Prostate gland (tissue), 2 donors: ENCODE measurements at regions not wholly inside any gene's neighbourhood (a gene's known extent, or its start where the extent isn't known, plus 50 kb on each side); places are given as distances from the start of the nearest gene placed in this dataset.
"Not testable (repeated sequence)": the region's sequence is repeated elsewhere in the genome, so short reads cannot be mapped to it uniquely, and the experiment has no call there.

Source experiments
- DNase-seq: peaks from one replicate; pipeline ENCODE4 v3.0.0-alpha.2; 2019; ENCODE audit warnings: low spot score
- H3K27ac ChIP-seq, 2 donors: fragments of 200-600 bp; sonication (generic); 2 replicates each; pipeline ENCODE4 v1.5.1; 2017 to 2019
- H3K27me3 ChIP-seq: fragments of 200-600 bp; sonication (generic); replicated peaks from 2 replicates; pipeline ENCODE4 v1.5.1; 2019; ENCODE audit not compliant: insufficient read depth
- H3K36me3 ChIP-seq, 2 donors: fragments of 200-600 bp; sonication (generic); 1 replicate in 1 of 2; 2 replicates in 1 of 2; pipeline versions ENCODE4 v1.5.1 to v1.8.1; 2017 to 2019
- H3K4me1 ChIP-seq: fragments of 200-600 bp; sonication (generic); replicated peaks from 2 replicates; pipeline ENCODE4 v1.5.1; 2019
- H3K4me3 ChIP-seq, 2 donors: fragments of 200-600 bp; sonication (generic); 2 replicates each; pipeline ENCODE4 v1.5.1; 2017 to 2019
- H3K9me3 ChIP-seq: fragments of 200-600 bp; sonication (generic); 2 replicates; pipeline ENCODE4 v1.5.1; 2017
- CTCF ChIP-seq, 4 experiments: fragments of 200-600 bp in 2 of 4; fragments of 450-650 bp in 2 of 4; sonication (generic) in 2 of 4; IDR thresholded peaks; 1 replicate in 3 of 4; 2 replicates in 1 of 4; pipeline ENCODE4 v1.5.1; 2016 to 2019; ENCODE audit warnings: antibody characterized with exemption in 4 of 4, mild to moderate bottlenecking in 2 of 4, moderate library complexity in 2 of 4
- POLR2A ChIP-seq: fragments of 450-650 bp; IDR thresholded peaks from one replicate; pipeline ENCODE4 v1.6.1; 2016; ENCODE audit warnings: antibody characterized with exemption, mild to moderate bottlenecking
- POLR2AphosphoS5 ChIP-seq: sonication (generic); formaldehyde crosslinking; IDR thresholded peaks from one replicate; pipeline ENCODE4 v1.6.1; 2017; ENCODE audit warnings: antibody characterized with exemption
- WGBS: methylation state at CpG from one replicate; pipeline ENCODE4 v1.1.5; 2018; 5-methylcytosine and 5-hydroxymethylcytosine counted together
- intact Hi-C: fragments of 100-400 bp; cut with DNase I; formaldehyde crosslinking; loops from one replicate; pipeline ENCODE4 v1.14.2; 2022

- no peak overlapping the region for H3K27ac ChIP-seq
- TF ChIP-seq POLR2AphosphoS5, result no peak
- no peak for TF ChIP-seq POLR2A
- TF ChIP-seq CTCF (IDR thresholded peaks at IDR 0.05), result no peak
- H3K4me3 ChIP-seq, result no peak overlapping the region
- DNase-seq, result no peak
- H3K27me3 ChIP-seq, result peaks cover 4% of the 10 kb centered on the region
- WGBS, result 90% methylated on average over 11 of the region's 11 CpGs
- H3K9me3 ChIP-seq, result no peaks in the 10 kb centered on the region
- no peaks in the 10 kb centered on the region for H3K36me3 ChIP-seq
- intact Hi-C loops, result no loop called here
- H3K4me1 ChIP-seq, result no peaks in the 10 kb centered on the region
These were observed 854.1 kb downstream of the TBC1D22A start for GRCh38 chr22:47616396-47617020.

DNA sequence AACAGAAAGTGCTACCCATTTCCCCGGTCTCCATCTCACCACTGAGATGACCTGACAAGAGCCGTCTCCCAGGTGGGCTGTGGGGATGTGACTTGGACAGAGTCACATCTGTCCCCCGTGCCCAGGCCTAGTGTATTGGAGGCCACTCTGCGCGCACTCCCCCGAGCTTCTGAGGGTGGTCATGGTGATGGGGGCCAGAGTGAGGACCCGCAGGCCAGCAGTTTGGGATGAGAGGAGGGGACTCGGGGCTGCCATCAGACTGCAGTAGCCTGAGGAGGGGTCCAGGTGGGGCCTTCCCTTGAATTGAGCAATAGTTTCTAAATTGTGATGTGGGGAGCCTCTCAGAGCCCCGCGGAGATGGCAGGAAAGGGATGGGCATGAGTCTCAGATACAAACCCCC, 852.6 kb downstream of the TBC1D22A start:
- WGBS, result 86% methylated on average over 10 of the region's 10 CpGs
- DNase-seq, result no peak
- H3K9me3 ChIP-seq, result no peaks in the 10 kb centered on the region
- no peaks in the 10 kb centered on the region for H3K4me1 ChIP-seq
- no peak overlapping the region for H3K4me3 ChIP-seq
- intact Hi-C loops, result no loop called here
- no peaks in the 10 kb centered on the region for H3K36me3 ChIP-seq
- no peak for TF ChIP-seq POLR2A
- H3K27ac ChIP-seq, result no peak overlapping the region
- H3K27me3 ChIP-seq, result peaks cover 4% of the 10 kb centered on the region

- H3K9me3 ChIP-seq, result no peaks in the 10 kb centered on the region
- peaks cover 4% of the 10 kb centered on the region for H3K27me3 ChIP-seq
- no peaks in the 10 kb centered on the region for H3K36me3 ChIP-seq
- WGBS, result 80% methylated on average over 13 of the region's 13 CpGs
- H3K4me1 ChIP-seq, result no peaks in the 10 kb centered on the region
- no peak for DNase-seq
- intact Hi-C loops, result no loop called here
- no peak overlapping the region for H3K4me3 ChIP-seq
- TF ChIP-seq POLR2A, result no peak
- TF ChIP-seq CTCF (IDR thresholded peaks at IDR 0.05), result no peak
- TF ChIP-seq POLR2AphosphoS5, result no peak
- no peak overlapping the region for H3K27ac ChIP-seq
These were observed 851.3 kb downstream of the TBC1D22A start for GRCh38 chr22:47613606-47614350.

DNA sequence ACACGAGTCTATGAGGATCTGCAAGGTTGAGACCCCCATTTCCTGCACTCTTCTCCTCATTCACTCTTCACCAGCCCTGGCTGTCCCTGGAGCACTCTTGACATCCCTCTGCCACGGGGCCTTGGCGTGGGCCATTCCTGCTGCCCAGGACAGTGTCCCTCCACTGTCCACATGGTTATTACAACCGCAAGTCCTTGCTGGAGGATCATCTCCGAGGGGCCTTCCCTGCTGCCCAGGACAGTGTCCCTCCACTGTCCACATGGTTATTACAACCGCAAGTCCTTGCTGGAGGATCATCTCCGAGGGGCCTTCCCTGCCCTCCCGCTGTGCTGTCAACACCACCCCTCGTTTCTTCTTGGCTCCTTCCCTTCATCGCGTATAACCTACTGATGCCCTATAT, 850.7 kb downstream of the TBC1D22A start:
- H3K27me3 ChIP-seq, DNase-seq, H3K4me1 ChIP-seq, H3K36me3 ChIP-seq, intact Hi-C loops, H3K4me3 ChIP-seq, H3K9me3 ChIP-seq, H3K27ac ChIP-seq: not testable (repeated sequence)
- 79% methylated on average over 11 of the region's 11 CpGs for WGBS

- Histone ChIP-seq H3K36me3 (no peaks in the 10 kb centered on the region), H3K4me3 (no peak overlapping the region), H3K27ac (no peak overlapping the region), H3K9me3 (no peaks in the 10 kb centered on the region), H3K27me3 (no peaks in the 10 kb centered on the region), H3K4me1 (no peaks in the 10 kb centered on the region)
- intact Hi-C loops, result no loop called here
- TF ChIP-seq CTCF (IDR thresholded peaks at IDR 0.05) (no peak), POLR2AphosphoS5 (no peak), POLR2A (no peak)
- 74% methylated on average over 17 of the region's 17 CpGs for WGBS
- no peak for DNase-seq
These were observed 850.0 kb downstream of the TBC1D22A start for GRCh38 chr22:47612311-47612910.

GRCh38 chr22:47610764-47611163, 848.3 kb downstream of the TBC1D22A start:
- Histone ChIP-seq H3K27me3 (no peaks in the 10 kb centered on the region), H3K9me3 (no peaks in the 10 kb centered on the region), H3K27ac (no peak overlapping the region), H3K4me1 (no peaks in the 10 kb centered on the region), H3K4me3 (no peak overlapping the region), H3K36me3 (no peaks in the 10 kb centered on the region)
- TF ChIP-seq CTCF (IDR thresholded peaks at IDR 0.05), result no peak
- no peak for TF ChIP-seq POLR2AphosphoS5
- no peak for TF ChIP-seq POLR2A
- DNase-seq, result no peak
- WGBS, result 90% methylated on average over 9 of the region's 9 CpGs
- intact Hi-C loops, result no loop called here
